SIG-M5 treated with dmso at 0.1 percent for 504 hours (cell line): ENCODE measurements at regions not wholly inside any gene's neighbourhood (a gene's known extent, or its start where the extent isn't known, plus 50 kb on each side); places are given as distances from the start of the nearest gene placed in this dataset.
"Not testable (repeated sequence)": the region's sequence is repeated elsewhere in the genome, so short reads cannot be mapped to it uniquely, and the experiment has no call there.

ENCODE experiments used
- DNase-seq: peaks from one replicate; lab custom pipeline; 2025; ENCODE audit not compliant: unreplicated experiment; lab: John Stamatoyannopoulos, UW

DNA sequence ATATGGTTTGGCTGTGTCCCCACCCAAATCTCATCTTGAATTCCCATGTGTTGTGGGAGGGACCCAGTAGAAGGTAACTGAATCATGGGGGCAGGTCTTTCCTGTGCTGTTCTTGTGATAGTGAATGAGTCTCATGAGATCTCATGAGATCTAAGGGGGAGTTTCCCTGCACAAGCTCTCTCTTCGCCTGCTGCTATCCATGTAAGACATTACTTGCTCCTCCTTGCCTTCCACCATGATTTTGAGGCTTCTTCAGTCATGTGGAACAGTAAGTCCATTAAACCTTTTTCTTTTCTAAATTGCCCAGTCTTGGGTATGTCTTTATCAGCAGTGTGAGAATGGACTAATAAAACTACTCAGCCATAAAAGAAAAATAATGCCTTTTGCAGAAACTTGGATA, 80.8 kb upstream of the SERPINE2 start:
- not testable (repeated sequence) for DNase-seq

DNA sequence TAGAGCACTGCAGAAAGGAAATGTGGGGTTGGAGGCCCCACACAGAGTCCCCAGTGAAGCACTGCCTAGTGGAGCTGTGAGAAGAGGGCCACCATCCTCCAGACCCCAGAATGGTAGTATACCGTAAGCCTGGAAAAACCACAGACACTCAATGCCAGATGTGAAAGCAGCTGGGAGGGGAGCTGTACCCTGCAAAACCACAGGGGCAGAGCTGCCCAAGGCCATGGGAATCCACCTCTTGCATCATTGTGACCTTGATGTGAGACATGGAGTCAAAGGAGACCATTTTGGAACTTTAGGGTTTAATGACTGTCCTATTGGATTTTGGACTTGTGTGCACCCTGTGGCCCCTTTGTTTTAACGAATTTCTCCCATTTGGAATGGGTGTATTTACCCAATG, 75.3 kb upstream of the SERPINE2 start:
- DNase-seq, result no peak

DNA sequence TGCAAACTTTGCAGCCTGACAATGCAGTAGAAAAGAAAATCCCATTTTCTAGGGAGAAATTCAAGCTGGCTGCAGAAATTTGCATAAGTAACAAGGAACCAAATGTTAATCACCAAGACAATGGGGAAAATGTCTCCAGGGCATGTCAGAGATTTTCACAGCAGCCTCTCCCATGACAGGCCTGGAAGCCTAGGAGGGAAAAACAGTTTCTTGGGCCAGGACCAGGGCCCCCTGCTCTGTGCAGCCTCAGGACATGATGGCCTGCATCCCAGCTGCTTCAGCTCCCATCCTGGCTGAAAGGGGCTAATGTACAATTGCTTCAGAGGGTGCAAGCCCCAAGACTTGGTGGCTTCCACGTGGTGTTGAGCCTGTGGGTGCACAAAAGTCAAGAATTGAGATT, 74.8 kb upstream of the SERPINE2 start:
- not testable (repeated sequence) for DNase-seq

DNA sequence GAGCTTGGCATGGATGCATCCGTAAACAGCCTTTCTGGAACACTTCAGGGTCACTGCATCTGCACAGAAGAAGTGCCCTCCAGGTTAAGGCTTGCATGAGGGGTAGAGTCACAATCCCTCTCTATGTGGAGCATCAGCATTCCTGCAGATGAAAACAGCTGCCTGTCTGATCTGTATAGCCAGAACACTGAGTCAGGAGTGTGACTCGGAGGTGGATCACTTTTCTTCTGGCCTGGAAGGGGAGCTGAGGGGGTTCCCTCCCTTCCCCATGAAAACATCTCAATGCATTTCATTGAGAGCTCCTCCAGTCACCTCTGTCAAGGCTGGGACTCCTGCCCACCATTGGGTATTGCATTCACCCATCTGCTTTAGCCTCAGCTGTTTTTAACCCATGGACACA, 72.5 kb upstream of the SERPINE2 start:
- no peak for DNase-seq

DNA sequence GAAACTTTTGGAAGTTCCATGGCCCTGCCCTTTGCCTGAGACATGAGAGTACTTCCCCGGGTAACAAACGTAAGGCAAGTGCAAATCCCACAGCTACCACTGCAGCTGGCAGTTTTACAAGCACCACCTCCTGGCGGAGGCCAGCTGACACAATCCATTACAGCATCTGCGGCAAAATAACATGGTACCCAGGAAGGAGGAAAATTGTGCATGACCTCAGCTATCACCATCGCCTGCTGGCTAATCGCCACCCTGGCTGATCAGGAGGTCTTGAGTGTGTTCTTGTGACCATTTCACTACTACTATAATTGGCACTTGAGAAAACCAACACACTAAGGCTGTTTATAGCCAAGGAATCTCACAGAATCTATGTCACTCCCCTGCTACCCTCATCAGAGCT, 71.7 kb upstream of the SERPINE2 start:
- no peak for DNase-seq

DNA sequence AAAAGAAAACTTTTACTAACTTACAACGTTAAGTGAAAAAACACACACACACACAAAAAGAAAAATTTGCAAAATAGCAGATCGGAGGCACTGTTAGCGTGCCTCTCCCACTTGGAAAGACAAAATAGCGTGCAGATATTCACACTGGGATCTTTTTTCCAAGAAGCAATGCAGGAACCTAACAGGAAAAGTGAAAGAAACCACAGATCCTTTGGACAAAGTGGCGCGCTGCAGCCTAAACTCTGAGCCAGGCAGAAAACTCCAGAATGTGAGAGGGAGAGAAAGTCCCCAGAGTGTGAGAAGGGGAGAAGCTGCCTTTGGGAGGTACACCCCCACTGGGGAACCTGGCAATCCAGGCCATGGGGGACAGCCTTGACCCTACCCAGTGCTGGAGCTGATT, 70.7 kb upstream of the SERPINE2 start:
- DNase-seq, result no peak

DNA sequence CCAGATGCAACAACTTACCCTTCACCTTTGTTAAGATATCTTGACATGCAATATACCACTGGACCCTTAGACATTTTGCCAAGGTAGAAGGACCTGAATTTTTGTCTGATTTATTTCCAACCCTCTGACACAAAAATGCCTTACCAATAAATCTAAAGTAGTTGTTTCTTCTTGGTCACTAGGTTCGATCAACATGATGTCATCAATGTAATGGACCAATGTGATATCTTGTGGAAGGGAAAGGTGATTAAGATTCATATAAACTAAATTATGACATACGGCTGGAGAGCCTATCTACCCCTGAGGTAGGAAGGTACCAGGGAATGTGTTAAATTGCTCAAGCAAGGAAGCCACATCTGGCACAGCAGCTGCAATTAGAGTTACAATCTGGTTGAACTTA, 67.7 kb upstream of the SERPINE2 start:
- no peak for DNase-seq

DNA sequence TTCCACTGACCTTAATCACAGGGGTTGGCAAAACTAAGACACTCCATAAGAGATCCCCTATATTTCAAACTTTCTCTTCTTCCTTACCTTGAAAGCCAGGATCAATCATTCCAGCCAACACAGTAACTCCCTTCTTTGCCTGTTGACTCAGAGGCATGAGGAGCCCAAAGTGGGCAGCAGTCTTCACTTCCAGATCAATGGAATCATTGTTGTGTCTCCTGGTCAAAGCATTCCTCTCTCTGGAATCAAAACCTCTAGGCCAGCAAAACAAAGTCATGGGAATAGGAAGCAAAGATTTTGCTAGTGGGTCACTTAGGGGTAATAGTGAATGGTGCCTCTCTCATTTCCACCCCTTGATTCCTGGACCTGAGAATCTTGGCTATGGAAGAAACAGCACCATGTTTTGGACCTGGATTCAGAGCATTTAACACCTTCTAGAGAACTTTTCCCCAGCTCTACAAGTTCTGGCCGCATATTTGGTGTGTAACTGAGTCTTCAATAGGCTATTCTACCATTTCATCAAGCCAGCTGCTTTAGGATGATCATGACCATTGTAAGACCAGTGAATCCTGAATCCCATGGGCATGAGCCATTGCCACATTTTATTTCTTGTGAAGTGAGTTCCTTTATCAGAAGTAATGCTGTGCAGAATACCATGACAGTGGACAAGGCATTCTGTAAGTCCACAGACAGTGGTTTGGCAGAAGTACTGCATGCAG, 65.7 kb upstream of the SERPINE2 start:
- no peak for DNase-seq

DNA sequence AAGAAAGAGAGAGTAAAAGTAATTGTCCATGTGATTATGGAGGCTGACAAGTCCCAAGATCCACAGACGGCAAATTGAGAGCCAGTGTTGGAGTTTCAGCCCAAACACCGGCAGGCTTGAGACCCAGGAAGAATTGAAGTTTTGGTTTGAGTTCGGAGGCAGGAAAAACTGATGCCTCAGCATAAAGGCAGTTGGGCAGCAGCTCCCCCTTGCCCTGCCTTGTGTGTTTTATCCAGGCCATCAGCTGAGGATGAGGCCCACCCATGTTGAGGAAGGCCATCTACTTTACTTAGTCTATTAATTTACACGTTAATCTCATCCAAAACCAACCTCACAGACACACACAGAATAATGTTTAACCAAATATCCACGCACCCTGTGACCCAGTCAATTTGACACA, 64.6 kb upstream of the SERPINE2 start:
- no peak for DNase-seq

DNA sequence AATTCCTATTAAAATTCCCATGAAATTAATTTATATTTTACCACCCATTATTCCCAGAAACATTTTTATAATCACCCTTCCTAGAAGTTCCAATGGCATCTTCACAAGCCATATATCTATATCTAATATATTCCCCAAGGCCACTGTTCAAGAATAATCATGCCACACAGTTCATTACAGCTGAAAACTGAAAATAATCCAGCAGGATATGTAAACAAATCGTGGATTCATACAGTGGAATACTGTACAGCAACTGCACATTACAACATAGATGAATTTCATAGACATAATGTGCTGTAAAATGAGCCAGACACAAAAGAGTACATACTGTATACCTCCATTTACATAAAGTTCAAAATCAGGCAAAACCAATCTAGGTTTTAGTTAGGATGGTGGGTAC, 63.9 kb upstream of the SERPINE2 start:
- DNase-seq, result no peak

DNA sequence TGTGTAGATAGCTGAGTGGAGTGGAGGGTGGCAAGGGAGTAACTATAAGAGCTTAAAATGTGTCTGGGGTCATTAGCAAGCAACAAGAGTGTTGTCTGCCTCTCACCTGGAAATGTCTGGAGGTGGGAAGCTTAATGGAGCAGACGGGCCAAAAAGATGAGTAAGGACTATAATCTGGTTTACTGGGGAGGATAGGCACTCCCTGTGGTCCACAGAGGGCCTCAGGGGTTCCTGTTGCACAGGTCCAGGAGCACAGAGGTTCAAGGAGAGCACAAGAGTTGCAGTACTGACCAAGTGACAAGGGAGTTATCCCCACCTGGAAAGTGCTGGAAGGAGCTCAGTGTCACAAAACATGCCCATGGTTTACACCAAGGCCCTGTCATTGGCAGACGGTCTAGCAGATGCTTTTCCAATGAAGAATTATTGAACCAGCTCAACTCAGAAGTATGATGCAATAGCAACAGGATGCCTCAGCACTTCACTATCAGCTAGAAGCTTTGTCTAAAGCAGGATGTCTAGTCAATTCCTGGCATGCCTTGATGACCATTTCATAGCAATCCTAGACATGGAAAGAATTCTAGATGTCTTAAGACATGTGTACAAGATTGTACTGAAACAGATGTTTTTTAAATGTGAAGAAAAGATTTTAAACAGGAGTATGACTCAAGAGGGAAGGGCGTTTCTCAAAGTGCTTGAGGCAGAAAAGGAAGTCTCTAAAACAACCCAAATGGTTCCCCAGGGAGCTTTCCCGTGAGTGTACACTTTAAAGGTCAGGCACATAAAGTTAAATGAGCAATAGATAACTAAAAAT, 62.9 kb upstream of the SERPINE2 start:
- DNase-seq, result no peak

DNA sequence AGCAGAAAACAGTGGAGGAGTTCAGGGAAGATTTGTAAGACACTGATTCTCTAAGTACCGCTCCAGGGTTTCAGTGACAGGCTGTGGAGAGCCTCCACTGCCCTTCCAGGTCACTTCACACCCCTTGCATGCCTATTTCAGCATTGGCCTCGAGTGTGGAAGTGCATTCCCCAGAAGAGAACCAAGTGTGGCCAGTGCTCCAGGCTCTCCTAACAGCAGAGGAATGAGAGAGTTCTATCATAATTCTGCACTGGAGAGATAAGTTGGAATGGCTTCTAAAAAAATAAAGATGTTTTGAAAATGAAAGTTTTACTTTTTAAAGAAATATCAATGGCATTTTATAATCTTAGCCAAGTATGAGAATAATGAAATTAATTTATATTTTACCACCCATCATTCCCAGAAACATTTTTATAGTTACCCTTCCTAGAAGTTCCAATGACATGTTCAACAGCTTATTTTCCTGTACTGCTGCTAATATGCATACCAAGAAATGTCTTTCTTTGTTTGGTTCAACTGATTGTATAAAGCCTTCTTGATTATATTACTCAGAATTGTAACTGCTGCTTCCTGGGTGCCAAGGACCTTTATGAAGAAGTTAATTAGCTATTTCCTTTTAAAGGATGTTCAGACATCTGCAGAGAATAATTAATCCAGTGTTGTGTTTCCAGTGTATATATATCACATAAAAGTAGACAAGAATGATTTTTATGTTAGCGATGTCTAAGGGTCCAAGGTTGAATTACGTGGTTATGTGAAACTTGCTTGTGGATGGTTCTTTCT, 61.0 kb upstream of the SERPINE2 start:
- DNase-seq, result no peak

DNA sequence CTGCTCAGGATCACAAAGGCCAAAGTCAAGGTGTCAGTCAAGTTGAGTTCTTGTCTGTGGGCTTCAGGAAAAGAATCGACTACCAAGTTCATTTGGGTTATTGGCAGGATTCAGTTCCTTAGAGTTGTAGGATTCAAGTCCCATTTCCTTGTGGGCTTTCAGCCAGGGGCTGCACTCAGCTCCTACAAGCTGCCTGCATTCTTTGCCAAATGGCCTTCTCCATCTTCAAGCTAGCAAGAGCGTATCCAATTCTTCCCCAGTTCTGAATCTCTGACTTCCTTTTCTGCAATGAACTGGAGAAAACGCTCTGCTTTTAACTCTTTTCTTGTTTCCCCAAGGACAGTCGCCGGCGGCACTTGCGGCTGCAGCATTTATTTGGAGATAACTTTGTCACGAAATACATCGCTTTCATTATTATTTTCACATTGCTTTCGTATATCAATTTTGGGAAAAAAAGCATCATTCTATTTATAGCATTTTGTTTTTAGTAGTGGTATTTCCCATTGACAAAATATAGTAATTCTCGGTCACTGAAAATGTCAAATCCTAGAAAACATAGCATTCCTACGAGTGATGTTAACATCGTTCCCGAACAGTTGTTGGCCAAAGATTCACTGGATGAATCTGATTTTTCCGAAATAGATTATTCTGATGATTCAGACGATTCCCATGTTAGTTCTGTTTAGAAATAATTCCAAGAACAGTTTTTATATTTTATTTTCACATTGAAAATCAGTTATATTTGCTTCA, 59.6 kb upstream of the SERPINE2 start:
- DNase-seq, result no peak

DNA sequence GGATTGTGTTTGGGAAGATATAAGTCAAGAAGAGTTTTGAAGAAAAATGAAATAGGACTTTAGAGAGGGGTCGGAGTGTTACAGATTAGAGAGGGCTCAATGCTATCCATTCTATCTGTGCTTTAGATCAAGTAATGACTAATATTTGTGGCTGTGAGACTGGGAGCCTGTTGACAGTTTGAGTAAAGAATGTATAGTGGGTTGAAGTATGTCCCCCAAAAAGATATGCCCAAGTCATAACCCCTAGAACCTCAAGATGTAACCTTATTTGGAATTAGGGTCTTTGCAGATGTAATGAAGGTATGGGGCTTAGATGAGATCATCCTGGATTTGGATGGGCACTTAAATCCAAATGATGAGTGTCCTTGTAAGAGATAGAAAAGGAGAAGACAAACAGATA, 55.3 kb upstream of the SERPINE2 start:
- DNase-seq, result no peak

DNA sequence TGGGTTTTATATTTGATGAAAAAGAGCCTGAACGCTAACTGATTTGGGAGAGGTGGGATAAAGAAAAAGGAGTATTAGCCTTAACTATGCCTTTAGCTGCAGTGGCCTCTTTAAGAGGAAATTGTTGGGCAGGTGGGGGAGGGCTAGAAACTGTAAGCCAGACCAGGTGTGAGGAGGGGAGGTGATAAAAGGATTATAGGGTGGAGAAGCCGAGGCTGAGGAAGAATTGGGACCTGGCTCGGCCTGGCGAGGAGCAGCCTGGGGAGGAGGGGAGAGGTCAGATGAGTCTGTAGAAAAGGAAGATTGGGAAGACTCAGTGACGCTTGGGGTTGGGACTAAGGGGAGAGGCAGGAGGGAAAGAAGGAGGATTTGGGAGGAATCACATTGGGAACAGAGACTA, 52.6 kb upstream of the SERPINE2 start:
- DNase-seq, result not testable (repeated sequence)

DNA sequence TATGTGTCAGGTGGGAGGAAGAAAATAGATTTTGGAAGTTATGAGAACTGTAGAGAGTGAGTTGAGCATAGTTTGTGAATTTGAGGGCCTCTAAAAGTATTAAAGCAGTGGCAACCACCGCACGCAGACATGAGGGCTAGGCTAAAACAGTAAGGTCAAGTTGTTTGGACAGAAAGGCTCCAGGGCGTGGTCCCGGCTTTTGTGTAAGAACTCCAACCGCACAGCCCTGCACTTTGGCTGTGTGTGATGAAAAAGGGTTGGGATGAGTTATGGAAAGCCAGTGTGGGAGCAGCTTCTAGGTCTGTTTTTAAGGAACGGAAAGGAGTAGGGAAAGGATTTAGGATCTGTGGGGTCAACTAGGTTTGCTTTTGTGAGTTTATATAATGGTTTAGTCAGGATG, 50.5 kb upstream of the SERPINE2 start:
- not testable (repeated sequence) for DNase-seq
